ENCODE measurements at regions not wholly inside any gene's neighbourhood (a gene's known extent, or its start where the extent isn't known, plus 50 kb on each side); places are given as distances from the start of the nearest gene placed in this dataset.
"Not testable (repeated sequence)": the region's sequence is repeated elsewhere in the genome, so short reads cannot be mapped to it uniquely, and the experiment has no call there.

DNA sequence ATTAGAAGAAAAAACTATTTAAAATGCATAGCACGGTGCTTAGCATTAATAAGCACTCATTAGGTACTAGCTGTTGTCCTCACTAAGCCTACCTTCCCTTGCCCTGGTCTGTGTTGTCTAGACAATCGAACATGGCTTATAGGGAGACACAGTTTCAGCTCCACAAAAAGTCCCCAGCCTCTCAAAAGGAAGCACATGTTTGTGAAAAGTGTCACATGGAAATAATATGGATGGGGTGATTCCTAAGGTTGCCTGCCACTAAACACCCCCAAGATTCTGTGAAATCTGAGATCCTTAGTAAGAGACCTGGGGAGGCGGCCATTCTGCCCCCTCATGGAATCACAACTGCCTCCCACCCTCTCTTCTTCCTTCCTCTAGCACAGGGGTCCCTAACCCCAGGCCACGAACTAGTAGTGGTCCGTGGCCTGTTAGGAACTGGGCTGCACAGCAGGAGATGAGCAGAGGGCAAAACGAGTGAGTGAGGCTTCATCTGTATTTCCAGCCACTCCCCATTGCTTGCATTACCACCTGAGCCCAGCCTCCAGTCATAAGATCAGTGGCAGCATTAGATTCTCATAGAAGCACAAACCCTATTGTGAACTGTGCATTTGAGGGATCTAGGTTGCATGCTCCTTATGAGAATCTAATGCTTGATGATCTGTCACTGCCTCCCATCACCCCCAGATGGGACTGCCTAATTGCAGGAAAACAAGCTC lies 59.6 kb upstream of the NDUFV2 start:
- ATAC-seq (no peak), DNase-seq (no peak)
- Mint-ChIP-seq H3K4me1 (no peaks in the 10 kb centered on the region), H3K27ac (no peak overlapping the region), H3K27me3 (no peaks in the 10 kb centered on the region), H3K36me3 (ENCODE audit: low read depth) (peaks cover 3% of the 10 kb centered on the region), H3K4me3 (no peak overlapping the region)
- H3K9me3 ChIP-seq (ENCODE audit: control insufficient read depth, low read length, poor library complexity, severe bottlenecking): no peaks in the 10 kb centered on the region

DNA sequence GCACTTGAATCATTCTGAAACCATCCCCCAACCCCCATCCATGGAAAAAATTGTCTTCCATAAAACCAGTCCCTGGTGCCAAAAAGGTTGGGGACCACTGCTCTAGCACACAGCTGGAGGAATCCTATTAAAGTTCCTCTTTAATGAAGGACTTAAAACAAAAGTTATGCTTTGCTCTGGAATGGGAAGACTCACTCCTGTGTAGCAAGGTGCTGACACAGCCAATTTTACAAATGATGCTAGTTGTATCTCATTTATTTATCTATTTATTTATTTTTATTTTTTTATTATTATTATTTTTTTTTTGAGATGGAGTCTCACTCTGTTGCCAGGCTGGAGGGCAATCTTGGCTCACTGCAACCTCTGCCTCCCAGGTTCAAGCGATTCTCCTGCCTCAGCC lies 58.9 kb upstream of the NDUFV2 start:
- H3K9me3 ChIP-seq (ENCODE audit: control insufficient read depth, low read length, poor library complexity, severe bottlenecking): no peaks in the 10 kb centered on the region
- Mint-ChIP-seq H3K36me3 (ENCODE audit: low read depth) (peaks cover 3% of the 10 kb centered on the region), H3K27ac (no peak overlapping the region), H3K4me3 (no peak overlapping the region), H3K4me1 (no peaks in the 10 kb centered on the region), H3K27me3 (no peaks in the 10 kb centered on the region)
- DNase-seq (no peak), ATAC-seq (no peak)

DNA sequence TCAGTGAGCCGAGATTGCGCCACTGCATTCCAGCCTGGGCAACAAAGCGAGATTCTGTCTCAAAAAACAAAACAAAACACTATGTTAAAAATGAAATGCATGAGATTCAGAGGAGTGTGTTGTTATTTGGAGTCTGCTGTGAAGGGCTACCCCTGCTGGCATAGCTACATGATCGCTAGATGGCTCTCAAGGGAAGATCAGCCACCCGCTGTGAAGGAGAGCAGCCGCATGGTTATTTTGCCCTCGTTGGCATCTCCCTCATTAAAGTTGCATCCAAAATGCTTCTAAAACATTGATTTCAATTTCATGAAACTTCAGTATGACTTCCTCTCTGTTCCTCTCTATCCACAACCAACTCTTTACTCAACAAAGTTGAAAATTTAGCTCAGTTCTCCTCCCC lies 54.8 kb upstream of the NDUFV2 start:
- Mint-ChIP-seq H3K4me1 (no peaks in the 10 kb centered on the region), H3K27ac (no peak overlapping the region), H3K4me3 (no peak overlapping the region), H3K36me3 (ENCODE audit: low read depth) (peaks cover 3% of the 10 kb centered on the region), H3K27me3 (no peaks in the 10 kb centered on the region)
- no peaks in the 10 kb centered on the region for H3K9me3 ChIP-seq (ENCODE audit: control insufficient read depth, low read length, poor library complexity, severe bottlenecking)
- DNase-seq (no peak), ATAC-seq (no peak)

DNA sequence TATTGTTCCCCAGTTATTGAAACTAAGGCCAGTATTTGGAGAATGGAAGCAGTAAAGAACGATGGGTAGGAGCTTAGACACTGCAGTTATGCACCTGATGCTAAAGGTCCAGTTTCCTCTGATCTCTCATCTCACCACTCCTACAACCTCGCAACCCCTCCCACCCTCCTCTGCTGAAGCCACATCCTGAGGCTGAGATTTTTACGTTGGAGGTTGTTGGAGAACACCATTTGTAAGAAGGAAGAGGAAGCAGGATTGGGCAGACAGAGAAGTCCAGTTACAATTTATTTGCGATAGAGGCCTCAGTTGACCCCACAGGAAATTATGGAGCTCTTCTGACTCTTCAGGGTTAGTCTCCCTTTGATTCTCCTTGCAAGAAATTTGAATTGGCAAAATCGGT lies 54.3 kb upstream of the NDUFV2 start:
- no peak overlapping the region for H3K4me3 Mint-ChIP-seq
- no peaks in the 10 kb centered on the region for H3K9me3 ChIP-seq (ENCODE audit: control insufficient read depth, low read length, poor library complexity, severe bottlenecking)
- H3K4me1 Mint-ChIP-seq: no peaks in the 10 kb centered on the region
- no peak for DNase-seq
- H3K36me3 Mint-ChIP-seq (ENCODE audit: low read depth): peaks cover 3% of the 10 kb centered on the region
- H3K27me3 Mint-ChIP-seq: no peaks in the 10 kb centered on the region
- ATAC-seq: no peak
- H3K27ac Mint-ChIP-seq: no peak overlapping the region

DNA sequence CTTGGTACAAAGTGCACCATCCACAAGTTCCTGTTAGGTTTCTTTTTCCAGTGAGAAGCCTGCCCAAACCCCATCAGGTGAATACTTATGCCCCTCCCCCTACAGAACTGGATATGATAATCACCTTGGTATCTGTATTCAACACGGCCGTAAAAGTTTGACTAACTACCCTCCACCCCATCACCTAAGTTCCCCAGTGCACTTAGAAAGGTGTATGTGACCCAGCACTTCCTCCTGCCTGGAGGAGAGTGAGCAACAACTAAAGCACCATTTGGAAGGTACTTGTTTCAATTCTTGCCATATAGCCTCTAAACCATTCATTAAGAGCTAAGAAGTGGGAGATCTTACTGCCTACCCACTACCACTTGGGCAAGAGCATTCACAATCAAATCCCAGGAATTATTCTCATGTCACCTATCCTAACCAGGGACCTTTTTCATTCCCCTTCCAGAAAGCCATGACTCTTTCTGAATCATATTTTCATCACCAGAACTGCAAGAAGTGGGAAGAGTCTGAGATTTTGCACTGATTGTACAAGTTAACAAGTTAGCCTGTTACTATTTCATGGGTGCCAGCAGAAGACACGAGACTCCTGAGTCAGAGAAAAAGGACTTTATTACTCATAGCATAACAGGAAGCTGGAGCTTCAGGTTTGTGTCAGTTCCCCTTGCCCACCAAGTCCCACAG lies 53.5 kb upstream of the NDUFV2 start:
- Mint-ChIP-seq H3K27me3 (no peaks in the 10 kb centered on the region), H3K36me3 (ENCODE audit: low read depth) (peaks cover 3% of the 10 kb centered on the region), H3K4me3 (no peak overlapping the region), H3K4me1 (no peaks in the 10 kb centered on the region), H3K27ac (no peak overlapping the region)
- no peaks in the 10 kb centered on the region for H3K9me3 ChIP-seq (ENCODE audit: control insufficient read depth, low read length, poor library complexity, severe bottlenecking)
- DNase-seq (no peak), ATAC-seq (no peak)

DNA sequence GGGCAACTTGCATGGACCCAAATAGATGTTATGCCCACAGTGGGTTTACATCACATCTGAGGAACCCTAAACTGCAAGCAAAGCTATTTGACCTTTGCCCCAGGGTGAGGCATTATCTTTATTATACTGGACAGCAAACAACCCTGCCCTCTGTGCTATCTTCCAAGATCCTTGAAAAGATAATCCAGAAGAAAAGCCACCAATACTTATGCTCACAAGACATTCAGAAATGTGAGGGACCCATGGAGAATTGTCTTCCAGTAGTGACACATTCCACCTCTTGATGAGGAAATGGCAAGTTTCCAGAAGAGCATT lies 53.0 kb upstream of the NDUFV2 start:
- H3K4me3 Mint-ChIP-seq: no peak overlapping the region
- H3K9me3 ChIP-seq (ENCODE audit: control insufficient read depth, low read length, poor library complexity, severe bottlenecking): no peaks in the 10 kb centered on the region
- no peak overlapping the region for H3K27ac Mint-ChIP-seq
- H3K36me3 Mint-ChIP-seq (ENCODE audit: low read depth): peaks cover 2% of the 10 kb centered on the region
- ATAC-seq (no peak), DNase-seq (no peak)
- no peaks in the 10 kb centered on the region for H3K4me1 Mint-ChIP-seq
- no peaks in the 10 kb centered on the region for H3K27me3 Mint-ChIP-seq

DNA sequence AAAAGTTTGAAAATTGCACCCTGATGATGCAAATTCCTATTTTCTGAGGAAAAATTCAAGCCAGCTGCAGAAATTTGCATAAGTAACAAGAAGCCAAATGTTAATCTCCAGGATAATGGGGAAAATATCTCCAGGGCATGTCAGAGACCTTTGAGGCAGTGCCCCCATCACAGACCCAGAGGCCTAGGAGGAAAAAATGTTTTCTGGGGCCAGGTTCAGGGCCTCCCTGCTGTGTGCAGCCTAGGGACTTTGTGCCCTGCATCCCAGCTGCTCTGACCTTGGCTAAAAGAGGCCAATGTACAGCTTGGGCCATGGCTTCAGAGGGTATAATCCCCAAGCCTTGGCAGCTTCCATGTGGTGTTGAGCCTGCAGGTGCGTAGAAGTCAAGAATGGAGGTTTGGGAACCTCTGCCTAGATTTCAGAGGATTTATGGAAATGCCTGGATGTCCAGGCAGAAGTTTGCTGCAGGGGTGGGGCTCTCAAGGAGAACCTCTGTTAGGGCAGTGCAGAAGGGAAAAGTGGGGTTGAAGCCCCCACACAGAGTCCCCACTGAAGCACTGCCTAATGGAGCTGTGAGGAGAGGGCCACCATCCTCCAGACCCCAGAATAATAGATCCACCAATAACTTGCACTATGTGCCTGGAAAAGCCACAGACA lies 51.7 kb upstream of the NDUFV2 start:
- not testable (repeated sequence) for H3K4me1 Mint-ChIP-seq; DNase-seq; ATAC-seq; H3K36me3 Mint-ChIP-seq (ENCODE audit: low read depth); H3K27ac Mint-ChIP-seq; H3K4me3 Mint-ChIP-seq; H3K27me3 Mint-ChIP-seq; H3K9me3 ChIP-seq (ENCODE audit: control insufficient read depth, low read length, poor library complexity, severe bottlenecking)

Measured in T-helper 17 cell (primary cell).